ENCODE measurements at regions not wholly inside any gene's neighbourhood (a gene's known extent, or its start where the extent isn't known, plus 50 kb on each side); places are given as distances from the start of the nearest gene placed in this dataset.

DNA sequence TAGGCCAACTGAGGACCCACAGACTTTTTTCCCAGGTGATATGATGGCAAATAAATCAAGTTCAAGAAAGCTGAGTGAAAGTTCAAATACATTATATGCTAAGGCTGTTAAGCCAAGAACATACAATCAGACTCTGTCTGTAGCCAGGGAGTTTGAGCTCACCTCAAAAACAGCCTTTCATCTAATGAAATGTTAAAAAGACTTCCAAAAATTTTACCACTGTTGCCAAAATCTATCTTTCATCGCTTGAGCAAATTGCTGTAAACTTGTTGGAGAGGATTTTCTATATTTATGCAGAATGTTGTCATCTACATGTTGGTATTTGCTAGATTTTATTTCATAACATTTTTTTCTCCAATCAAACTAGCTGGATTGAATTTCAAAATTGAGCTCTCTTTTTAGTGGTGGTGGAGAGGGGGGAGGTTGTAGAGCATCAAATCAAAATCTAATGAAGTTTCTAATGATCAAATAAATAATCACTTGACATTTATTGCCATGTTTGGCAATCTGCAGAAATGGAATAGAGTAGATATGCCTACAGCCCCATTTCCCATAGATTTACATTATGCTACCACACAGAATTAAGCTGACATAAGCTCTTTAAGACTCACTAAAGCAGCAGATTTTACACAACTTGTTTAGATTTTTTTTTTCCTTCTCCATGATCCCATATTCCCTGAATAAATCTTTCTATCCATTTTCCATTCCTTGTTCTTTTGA, 828.9 kb upstream of the ZNF608 start:
- TF ChIP-seq, protein P1, sequence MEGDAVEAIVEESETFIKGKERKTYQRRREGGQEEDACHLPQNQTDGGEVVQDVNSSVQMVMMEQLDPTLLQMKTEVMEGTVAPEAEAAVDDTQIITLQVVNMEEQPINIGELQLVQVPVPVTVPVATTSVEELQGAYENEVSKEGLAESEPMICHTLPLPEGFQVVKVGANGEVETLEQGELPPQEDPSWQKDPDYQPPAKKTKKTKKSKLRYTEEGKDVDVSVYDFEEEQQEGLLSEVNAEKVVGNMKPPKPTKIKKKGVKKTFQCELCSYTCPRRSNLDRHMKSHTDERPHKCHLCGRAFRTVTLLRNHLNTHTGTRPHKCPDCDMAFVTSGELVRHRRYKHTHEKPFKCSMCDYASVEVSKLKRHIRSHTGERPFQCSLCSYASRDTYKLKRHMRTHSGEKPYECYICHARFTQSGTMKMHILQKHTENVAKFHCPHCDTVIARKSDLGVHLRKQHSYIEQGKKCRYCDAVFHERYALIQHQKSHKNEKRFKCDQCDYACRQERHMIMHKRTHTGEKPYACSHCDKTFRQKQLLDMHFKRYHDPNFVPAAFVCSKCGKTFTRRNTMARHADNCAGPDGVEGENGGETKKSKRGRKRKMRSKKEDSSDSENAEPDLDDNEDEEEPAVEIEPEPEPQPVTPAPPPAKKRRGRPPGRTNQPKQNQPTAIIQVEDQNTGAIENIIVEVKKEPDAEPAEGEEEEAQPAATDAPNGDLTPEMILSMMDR (IDR thresholded peaks at IDR 0.05; ENCODE audit: partially characterized antibody, unreplicated experiment): no peak
- H3K9me3 Mint-ChIP-seq (ENCODE audit: unreplicated experiment): no peaks in the 10 kb centered on the region
- H3K4me3 Mint-ChIP-seq (ENCODE audit: unreplicated experiment): peak overlapping the region; percentile 74
- H3K4me1 Mint-ChIP-seq (ENCODE audit: low read depth, unreplicated experiment): peaks cover 37% of the 10 kb centered on the region
- H3K36me3 Mint-ChIP-seq (ENCODE audit: unreplicated experiment): no peaks in the 10 kb centered on the region
- H3K27ac Mint-ChIP-seq (ENCODE audit: unreplicated experiment): peak overlapping the region; percentile 99
- peaks cover 3% of the 10 kb centered on the region for H3K27me3 Mint-ChIP-seq (ENCODE audit: unreplicated experiment)
- DNase-seq: no peak

DNA sequence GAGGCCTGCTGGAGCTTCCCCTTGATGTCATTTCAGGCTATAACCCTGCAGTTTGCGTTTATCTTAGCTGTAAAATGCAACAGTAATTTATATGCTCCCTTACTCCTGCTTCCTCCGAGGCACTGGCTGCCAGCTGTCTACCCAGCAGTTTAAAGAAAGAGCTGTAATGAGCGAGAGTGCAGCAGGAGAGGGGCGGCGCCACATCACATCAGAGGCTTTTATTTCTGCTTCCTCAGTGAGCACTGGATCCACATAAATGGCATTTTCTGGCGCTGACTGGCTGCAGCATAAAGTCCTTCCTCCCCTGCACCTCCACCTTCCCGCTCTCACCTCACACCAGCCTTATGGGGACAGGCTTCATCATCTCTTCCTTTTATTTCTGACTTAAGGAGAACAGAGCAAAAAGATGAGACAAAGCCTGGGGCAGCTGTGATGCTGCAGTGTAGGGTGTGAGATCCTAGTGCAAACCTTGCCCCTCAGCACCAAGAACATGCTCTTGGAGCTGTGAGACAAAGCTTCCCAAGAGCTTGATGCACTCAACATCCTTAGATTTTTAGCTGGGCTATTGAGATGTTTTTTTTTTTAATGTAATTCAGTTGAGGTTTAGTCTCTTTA, 829.6 kb upstream of the ZNF608 start:
- Mint-ChIP-seq H3K27ac (ENCODE audit: unreplicated experiment) (peak overlapping the region; percentile 99), H3K9me3 (ENCODE audit: unreplicated experiment) (no peaks in the 10 kb centered on the region), H3K4me3 (ENCODE audit: unreplicated experiment) (peak overlapping the region; percentile 74), H3K4me1 (ENCODE audit: low read depth, unreplicated experiment) (peaks cover 37% of the 10 kb centered on the region), H3K36me3 (ENCODE audit: unreplicated experiment) (no peaks in the 10 kb centered on the region), H3K27me3 (ENCODE audit: unreplicated experiment) (peaks cover 2% of the 10 kb centered on the region)
- TF ChIP-seq, protein P1 (IDR thresholded peaks at IDR 0.05; ENCODE audit: partially characterized antibody, unreplicated experiment): no peak
- peak; percentile 69 for DNase-seq

DNA sequence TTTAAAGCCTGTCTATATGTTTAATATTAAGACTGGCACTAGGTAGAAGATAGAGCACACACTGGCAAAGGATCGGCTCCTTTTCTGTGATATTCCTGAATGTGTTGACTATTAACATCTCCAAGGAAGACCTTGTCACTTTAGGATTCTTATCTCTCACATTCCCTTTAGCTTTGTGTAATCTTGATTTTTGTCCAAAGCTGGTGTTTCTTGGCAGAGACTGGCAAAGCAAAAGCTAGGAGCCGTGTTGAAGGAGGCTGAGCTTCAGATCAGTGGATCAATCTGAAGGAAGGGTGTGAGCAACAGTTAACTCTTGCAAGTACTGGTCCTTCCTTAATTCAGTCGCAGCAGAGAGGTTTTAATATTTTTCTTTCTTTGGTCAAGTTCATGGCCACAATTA, 830.4 kb upstream of the ZNF608 start:
- H3K36me3 Mint-ChIP-seq (ENCODE audit: unreplicated experiment): no peaks in the 10 kb centered on the region
- no peak for DNase-seq
- H3K27me3 Mint-ChIP-seq (ENCODE audit: unreplicated experiment): no peaks in the 10 kb centered on the region
- H3K27ac Mint-ChIP-seq (ENCODE audit: unreplicated experiment): peak overlapping the region; percentile 99
- peaks cover 37% of the 10 kb centered on the region for H3K4me1 Mint-ChIP-seq (ENCODE audit: low read depth, unreplicated experiment)
- TF ChIP-seq, protein P1 (IDR thresholded peaks at IDR 0.05; ENCODE audit: partially characterized antibody, unreplicated experiment): no peak
- H3K4me3 Mint-ChIP-seq (ENCODE audit: unreplicated experiment): peak overlapping the region; percentile 59
- H3K9me3 Mint-ChIP-seq (ENCODE audit: unreplicated experiment): no peaks in the 10 kb centered on the region

DNA sequence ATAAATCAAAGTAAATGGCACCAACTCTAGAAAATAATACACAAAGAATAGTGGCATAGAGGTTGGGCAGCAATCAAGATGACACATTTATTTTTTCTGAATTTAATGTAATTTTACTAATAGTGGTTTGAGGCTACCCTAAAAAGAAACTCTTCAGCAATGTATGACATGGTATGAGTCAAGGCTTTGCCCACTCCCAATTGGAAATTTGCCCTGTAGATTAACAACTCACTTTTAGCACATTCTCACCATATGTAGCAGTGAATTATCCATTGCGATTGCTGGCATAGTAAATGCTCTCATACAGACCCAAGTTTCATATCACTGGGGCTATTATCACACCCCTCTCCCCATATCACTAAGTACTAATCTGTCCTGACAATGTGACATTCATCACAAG, 832.1 kb upstream of the ZNF608 start:
- Mint-ChIP-seq H3K4me3 (ENCODE audit: unreplicated experiment) (no peak overlapping the region), H3K36me3 (ENCODE audit: unreplicated experiment) (no peaks in the 10 kb centered on the region), H3K4me1 (ENCODE audit: low read depth, unreplicated experiment) (peaks cover 30% of the 10 kb centered on the region), H3K27ac (ENCODE audit: unreplicated experiment) (no peak overlapping the region), H3K27me3 (ENCODE audit: unreplicated experiment) (no peaks in the 10 kb centered on the region), H3K9me3 (ENCODE audit: unreplicated experiment) (no peaks in the 10 kb centered on the region)
- TF ChIP-seq, protein P1 (IDR thresholded peaks at IDR 0.05; ENCODE audit: partially characterized antibody, unreplicated experiment): no peak
- DNase-seq: no peak

DNA sequence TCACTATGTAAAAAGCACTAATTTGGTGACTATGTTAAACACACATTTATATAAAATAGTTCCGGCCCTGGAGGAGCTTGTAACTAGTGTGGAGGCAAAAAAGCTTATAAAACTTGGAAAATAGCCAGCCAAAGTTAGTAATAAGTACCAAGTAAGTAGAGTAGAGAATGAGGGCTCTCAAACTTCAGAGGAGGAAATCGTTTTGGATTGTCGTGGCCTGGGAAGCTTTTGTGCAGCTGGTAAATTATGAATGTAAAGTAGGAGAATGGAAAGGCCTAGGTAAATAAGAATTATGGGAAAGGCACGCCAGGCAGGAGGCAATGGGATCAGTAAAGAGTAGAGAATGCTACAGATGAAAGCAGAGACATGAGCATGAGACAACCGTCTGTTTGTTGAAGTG, 832.7 kb upstream of the ZNF608 start:
- no peaks in the 10 kb centered on the region for H3K27me3 Mint-ChIP-seq (ENCODE audit: unreplicated experiment)
- DNase-seq: no peak
- H3K9me3 Mint-ChIP-seq (ENCODE audit: unreplicated experiment): no peaks in the 10 kb centered on the region
- H3K4me3 Mint-ChIP-seq (ENCODE audit: unreplicated experiment): no peak overlapping the region
- TF ChIP-seq, protein P1 (IDR thresholded peaks at IDR 0.05; ENCODE audit: partially characterized antibody, unreplicated experiment): no peak
- no peak overlapping the region for H3K27ac Mint-ChIP-seq (ENCODE audit: unreplicated experiment)
- H3K36me3 Mint-ChIP-seq (ENCODE audit: unreplicated experiment): no peaks in the 10 kb centered on the region
- H3K4me1 Mint-ChIP-seq (ENCODE audit: low read depth, unreplicated experiment): peaks cover 26% of the 10 kb centered on the region

Measured in glutamatergic neuron (in vitro differentiated cells).